Pancreas (tissue), 10 donors: ENCODE measurements at regions not wholly inside any gene's neighbourhood (a gene's known extent, or its start where the extent isn't known, plus 50 kb on each side); places are given as distances from the start of the nearest gene placed in this dataset.
A peak's percentile ranks its signal among the peaks of the same experiment; 100 is the strongest.

Experiments used
- ATAC-seq, 4 donors: fragments of 200-7000 bp; cut with Tn5 transposase; one replicate each; pipeline versions ENCODE4 v1.8.0 to v1.9.1; 2020; ENCODE audit warnings: mild to moderate bottlenecking in 4 of 4, moderate library complexity in 4 of 4
- DNase-seq, 6 donors: peaks; one replicate each; pipeline ENCODE4 v3.0.0-alpha.2; 2020
- FAIRE-seq: peaks from 2 replicates; lab custom pipeline; 2012; peaks lifted over from hg19 to GRCh38; lab: Jason Lieb, UNC
- H3K27ac ChIP-seq, 4 donors: fragments of 200-600 bp; sonication (generic); 1 replicate in 3 of 4; 2 replicates in 1 of 4; pipeline versions ENCODE4 v1.5.0 to v1.8.0; 2020
- H3K27me3 ChIP-seq, 4 donors: fragments of 200-600 bp; one replicate each; pipeline ENCODE4 v1.8.0; 2021
- H3K36me3 ChIP-seq, 3 donors: fragments of 200-600 bp; sonication (generic) in 1 of 3; one replicate each; pipeline versions ENCODE4 v1.5.0 to v1.8.0; 2020 to 2021
- H3K4me1 ChIP-seq, 3 donors: fragments of 200-600 bp; one replicate each; pipeline ENCODE4 v1.8.0; 2021
- H3K4me3 ChIP-seq, 4 donors: fragments of 200-600 bp; sonication (generic) in 2 of 4; one replicate each; pipeline versions ENCODE4 v1.5.0 to v1.8.0; 2020 to 2021
- H3K9me3 ChIP-seq, 4 donors: fragments of 200-600 bp; one replicate each; pipeline ENCODE4 v1.8.0; 2021
- CTCF ChIP-seq, 4 donors: fragments of 200-600 bp; sonication (generic) in 3 of 4; IDR thresholded peaks; one replicate each; pipeline versions ENCODE4 v1.5.0 to v1.8.0; 2021; ENCODE audit warnings: antibody characterized with exemption in 4 of 4
- WGBS, 2 donors: extraction: QIAGEN DNeasy Blood & Tissue Kit; methylation state at CpG; one replicate each; pipeline ENCODE4 v1.1.7; 2013; 5-methylcytosine and 5-hydroxymethylcytosine counted together
- intact Hi-C, 3 donors: fragments of 100-400 bp; cut with DNase I; formaldehyde crosslinking; loops; one replicate each; pipeline versions ENCODE4 v1.11.1 to v1.14.2; 2022
- donor health status: healthy with polysubstance abuse.
- donor health status: DM: no; HTN: no; CAD: no; lungs with moderate emphysema.
- donor health status: DM: no; HTN: no; CAD: no.
- donor health status: control.
- donor health status: control.
- donor health status: Bipolar disorder and iron deficiency.
- donor health status: DM: yes; HTN: yes; CAD: no.
- donor health status: DM: no; HTN: no; CAD: no.
- donor health status: DM: no; HTN: no; CAD: no.
- donor health status: DM: yes; HTN: yes; CAD: no.

DNA sequence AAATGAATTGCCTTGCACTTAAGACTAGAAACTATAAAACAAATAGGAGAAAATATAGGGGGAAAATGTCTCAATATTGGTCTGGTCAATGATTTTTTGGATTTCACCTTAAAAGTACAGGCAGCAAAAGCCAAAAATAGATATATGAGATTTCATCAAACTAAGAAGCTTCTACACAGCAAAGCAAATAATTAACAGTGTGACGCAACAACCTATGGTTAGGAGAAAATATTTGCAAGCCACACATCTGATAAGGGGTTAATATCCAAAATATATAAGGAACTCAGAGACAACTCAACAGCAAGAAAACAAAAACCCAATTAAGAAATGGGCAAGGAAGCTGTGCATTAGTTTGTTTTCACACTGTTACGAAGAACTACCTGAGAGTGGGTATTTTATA, 89.1 kb downstream of the MAIP1 start:
- Histone ChIP-seq H3K27me3 (no peaks in the 10 kb centered on the region), H3K36me3 (no peaks in the 10 kb centered on the region), H3K4me3 (no peak overlapping the region), H3K27ac (no peak overlapping the region), H3K4me1 (no peaks in the 10 kb centered on the region), H3K9me3 (no peaks in the 10 kb centered on the region)
- no peak for TF ChIP-seq CTCF (IDR thresholded peaks at IDR 0.05)
- intact Hi-C loops = no loop called here
- FAIRE-seq = no peak
- 99 to 100% methylated on average over 2 of the region's 2 CpGs for WGBS, 2 donors
- no peak for ATAC-seq
- DNase-seq = no peak

- intact Hi-C loops = no loop called here
- FAIRE-seq (no peak), DNase-seq (no peak)
These were observed 93.0 kb downstream of the MAIP1 start for GRCh38 chr2:200048421-200048820.

DNA sequence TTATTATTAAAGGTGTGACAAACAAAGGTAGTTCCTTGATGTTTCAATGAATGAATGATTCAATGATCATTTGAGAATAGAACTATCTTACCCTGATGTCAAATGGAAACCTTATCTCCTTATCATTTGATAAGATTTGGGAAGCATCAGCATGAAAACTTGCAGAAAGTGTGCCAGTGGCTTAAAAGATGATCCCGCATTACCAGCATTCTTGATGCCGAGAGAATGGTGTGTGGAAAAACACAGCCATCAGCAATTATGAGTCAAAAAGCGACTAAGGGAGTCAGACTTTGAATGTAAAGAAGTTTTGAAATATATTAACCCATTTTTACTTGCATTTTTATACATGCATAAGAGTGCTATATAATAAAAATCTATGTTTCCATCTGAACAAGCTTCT, 93.7 kb downstream of the MAIP1 start:
- no peak for TF ChIP-seq CTCF (IDR thresholded peaks at IDR 0.05)
- intact Hi-C loops = no loop called here
- Histone ChIP-seq H3K27me3 (no peaks in the 10 kb centered on the region), H3K4me3 (no peak overlapping the region), H3K4me1 (peaks cover 0 to 11% (median 0%) of the 10 kb centered on the region in 3 donors), H3K36me3 (no peaks in the 10 kb centered on the region), H3K27ac (no peak overlapping the region), H3K9me3 (no peaks in the 10 kb centered on the region)
- DNase-seq (no peak), FAIRE-seq (no peak), ATAC-seq (no peak)
- WGBS, 2 donors = 88 to 89% methylated on average over 3 of the region's 3 CpGs

More at GRCh38 chr2:200048421-200048820, 93.0 kb downstream of the MAIP1 start:
- 81 to 84% methylated on average over 5 of the region's 5 CpGs for WGBS, 2 donors
- Histone ChIP-seq H3K27ac (no peak overlapping the region), H3K27me3 (no peaks in the 10 kb centered on the region), H3K9me3 (no peaks in the 10 kb centered on the region), H3K36me3 (no peaks in the 10 kb centered on the region), H3K4me1 (peaks cover 0 to 11% (median 0%) of the 10 kb centered on the region in 3 donors), H3K4me3 (no peak overlapping the region)
- no peak for TF ChIP-seq CTCF (IDR thresholded peaks at IDR 0.05)
- no peak for ATAC-seq

GRCh38 chr2:200050921-200051610, 95.7 kb downstream of the MAIP1 start:
- TF ChIP-seq CTCF (IDR thresholded peaks at IDR 0.05) = no peak
- H3K4me3 ChIP-seq = no peak overlapping the region
- FAIRE-seq (no peak), ATAC-seq (peak in 3 of 4 donors; percentile 58 to 87 (median 79)), DNase-seq (peak in 2 of 6 donors; percentile 9 to 32)
- H3K27me3 ChIP-seq = no peaks in the 10 kb centered on the region
- no peaks in the 10 kb centered on the region for H3K9me3 ChIP-seq
- intact Hi-C loops = no loop called here
- no peaks in the 10 kb centered on the region for H3K36me3 ChIP-seq
- WGBS, 2 donors = 41 to 55% methylated on average over 5 of the region's 5 CpGs
- H3K27ac ChIP-seq = peak overlapping the region in 3 of 4 donors; percentile 16 to 52 (median 28)
- H3K4me1 ChIP-seq = peaks cover 0 to 11% (median 0%) of the 10 kb centered on the region in 3 donors

DNA sequence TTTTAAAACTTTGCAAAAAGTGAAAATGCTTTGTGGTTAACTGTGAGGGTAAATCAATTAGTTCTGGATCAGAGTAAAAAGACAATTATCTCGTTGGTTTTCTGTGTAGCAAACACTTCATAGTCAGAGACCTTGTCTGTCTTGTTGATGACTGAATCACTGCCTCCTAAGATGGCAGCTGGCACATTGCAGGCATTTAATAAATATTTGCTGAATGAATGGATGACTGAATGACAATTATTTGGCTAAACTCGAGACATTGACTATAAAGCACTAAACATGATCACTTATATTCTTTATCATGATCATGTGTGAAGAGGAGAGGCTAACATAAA, 96.2 kb downstream of the MAIP1 start:
- DNase-seq (no peak), ATAC-seq (no peak), FAIRE-seq (no peak)
- intact Hi-C loops = no loop called here
- TF ChIP-seq CTCF (IDR thresholded peaks at IDR 0.05) = no peak
- H3K27ac ChIP-seq = peak overlapping the region in 3 of 4 donors; percentile 16 to 52 (median 28)
- H3K4me3 ChIP-seq = no peak overlapping the region
- no peaks in the 10 kb centered on the region for H3K9me3 ChIP-seq
- no peaks in the 10 kb centered on the region for H3K36me3 ChIP-seq
- no peaks in the 10 kb centered on the region for H3K27me3 ChIP-seq
- H3K4me1 ChIP-seq = peaks cover 0 to 11% (median 0%) of the 10 kb centered on the region in 3 donors
- 31 to 44% methylated on average over 2 of the region's 2 CpGs for WGBS, 2 donors
